Neural progenitor cell (in vitro differentiated cells): ENCODE measurements at regions not wholly inside any gene's neighbourhood (a gene's known extent, or its start where the extent isn't known, plus 50 kb on each side); places are given as distances from the start of the nearest gene placed in this dataset.

Experiments used
- CTCF ChIP-seq: fragments of 200-600 bp; sonication (generic); IDR thresholded peaks from 2 replicates; pipeline ENCODE4 v1.5.1; 2017; ENCODE audit warnings: antibody characterized with exemption, mild to moderate bottlenecking
- EZH2 ChIP-seq: fragments of 200-600 bp; sonication (generic); IDR thresholded peaks from 2 replicates; pipeline ENCODE4 v1.6.1; 2017; ENCODE audit warnings: antibody characterized with exemption, mild to moderate bottlenecking, moderate library complexity

- no peak for TF ChIP-seq CTCF
- no peak for TF ChIP-seq EZH2
Measured at GRCh38 chr6:49328051-49328744, 134.9 kb downstream of the MMUT start.
